Vagina (tissue), 2 donors: ENCODE measurements at regions not wholly inside any gene's neighbourhood (a gene's known extent, or its start where the extent isn't known, plus 50 kb on each side); places are given as distances from the start of the nearest gene placed in this dataset.

Experiments used
- POLR2A ChIP-seq, 2 donors: fragments of 450-650 bp; IDR thresholded peaks; one replicate each; pipeline ENCODE4 v1.6.1; 2017; ENCODE audit warnings: antibody characterized with exemption in 2 of 2, mild to moderate bottlenecking in 2 of 2, moderate library complexity in 2 of 2
- POLR2AphosphoS5 ChIP-seq, 2 donors: sonication (generic); formaldehyde crosslinking; IDR thresholded peaks; one replicate each; pipeline ENCODE4 v1.9.0; 2017; ENCODE audit warnings: antibody characterized with exemption in 2 of 2, mild to moderate bottlenecking in 2 of 2, low read depth in 1 of 2; ENCODE audit not compliant: insufficient read depth in 1 of 2
- TF ChIP-seq, protein P1 (sequence below), 3 experiments: fragments of 450-650 bp in 2 of 3; fragments of 200-600 bp in 1 of 3; sonication (generic) in 1 of 3; IDR thresholded peaks; one replicate each; pipeline ENCODE4 v1.5.1; 2017 to 2019; ENCODE audit warnings: antibody characterized with exemption in 3 of 3, mild to moderate bottlenecking in 2 of 3, moderate library complexity in 2 of 3

DNA sequence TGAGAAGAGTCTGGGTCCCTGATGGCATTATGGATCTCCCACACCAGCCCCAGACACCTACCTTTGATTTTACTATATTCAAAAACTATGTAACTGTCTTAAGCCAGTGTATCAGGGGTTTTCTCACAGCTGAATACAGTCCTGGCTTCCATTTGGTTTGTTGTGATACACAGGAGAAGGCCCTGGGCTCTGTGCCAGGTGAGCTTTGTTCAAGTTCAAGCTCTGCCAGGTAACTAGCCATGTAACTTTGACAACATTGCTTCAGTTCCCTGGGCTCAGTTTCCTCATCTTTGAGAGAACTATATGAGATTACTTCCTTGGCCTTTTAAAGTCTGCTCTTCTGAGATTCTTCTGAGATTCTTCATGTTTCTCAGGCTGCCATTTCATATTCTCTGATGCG is 327.5 kb upstream of the TENM4 start:
- TF ChIP-seq POLR2AphosphoS5 (IDR thresholded peaks at IDR 0.05; ENCODE audit: insufficient read depth in 1 of 2, low read depth in 1 of 2) = no peak
- TF ChIP-seq POLR2A (IDR thresholded peaks at IDR 0.05) = no peak
- TF ChIP-seq, protein P1, sequence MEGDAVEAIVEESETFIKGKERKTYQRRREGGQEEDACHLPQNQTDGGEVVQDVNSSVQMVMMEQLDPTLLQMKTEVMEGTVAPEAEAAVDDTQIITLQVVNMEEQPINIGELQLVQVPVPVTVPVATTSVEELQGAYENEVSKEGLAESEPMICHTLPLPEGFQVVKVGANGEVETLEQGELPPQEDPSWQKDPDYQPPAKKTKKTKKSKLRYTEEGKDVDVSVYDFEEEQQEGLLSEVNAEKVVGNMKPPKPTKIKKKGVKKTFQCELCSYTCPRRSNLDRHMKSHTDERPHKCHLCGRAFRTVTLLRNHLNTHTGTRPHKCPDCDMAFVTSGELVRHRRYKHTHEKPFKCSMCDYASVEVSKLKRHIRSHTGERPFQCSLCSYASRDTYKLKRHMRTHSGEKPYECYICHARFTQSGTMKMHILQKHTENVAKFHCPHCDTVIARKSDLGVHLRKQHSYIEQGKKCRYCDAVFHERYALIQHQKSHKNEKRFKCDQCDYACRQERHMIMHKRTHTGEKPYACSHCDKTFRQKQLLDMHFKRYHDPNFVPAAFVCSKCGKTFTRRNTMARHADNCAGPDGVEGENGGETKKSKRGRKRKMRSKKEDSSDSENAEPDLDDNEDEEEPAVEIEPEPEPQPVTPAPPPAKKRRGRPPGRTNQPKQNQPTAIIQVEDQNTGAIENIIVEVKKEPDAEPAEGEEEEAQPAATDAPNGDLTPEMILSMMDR (IDR thresholded peaks at IDR 0.05) = no peak
